ENCODE measurements at regions not wholly inside any gene's neighbourhood (a gene's known extent, or its start where the extent isn't known, plus 50 kb on each side); places are given as distances from the start of the nearest gene placed in this dataset.

GRCh38 chrX:137847376-137847775, 281.4 kb downstream of the ZIC3 start (continued):
- TF ChIP-seq ATF3 (IDR thresholded peaks at IDR 0.05) = no peak
- TF ChIP-seq FOSL1 (IDR thresholded peaks at IDR 0.05; ENCODE audit: low read depth) = no peak
- no peak for TF ChIP-seq SRF (IDR thresholded peaks at IDR 0.05; ENCODE audit: low read depth)
- TF ChIP-seq CEBPB (IDR thresholded peaks at IDR 0.05; ENCODE audit: low read depth) = no peak
- no peak for TF ChIP-seq EZH2 (IDR thresholded peaks at IDR 0.05)
- no peak for TF ChIP-seq JUND (IDR thresholded peaks at IDR 0.05)
- TF ChIP-seq POLR2A (IDR thresholded peaks at IDR 0.05; ENCODE audit: borderline replicate concordance, extremely low read depth, insufficient read depth, insufficient read length) = no peak
- TF ChIP-seq ZFX (IDR thresholded peaks at IDR 0.05) = no peak
- TF ChIP-seq CBX3 (IDR thresholded peaks at IDR 0.05; ENCODE audit: low read depth) = no peak
- no peak for TF ChIP-seq POLR2AphosphoS5 (IDR thresholded peaks at IDR 0.05; ENCODE audit: low read depth, low read length)
- no peak for TF ChIP-seq SIN3A (IDR thresholded peaks at IDR 0.05; ENCODE audit: low read depth)

- Histone ChIP-seq H3K27me3 (ENCODE audit: insufficient read depth, low read length) (no peaks in the 10 kb centered on the region), H3K27ac (ENCODE audit: low read depth, low read length) (no peak overlapping the region), H2AFZ (ENCODE audit: low read depth, low read length, poor library complexity, severe bottlenecking) (no peak overlapping the region), H4K20me1 (ENCODE audit: insufficient read depth) (no peaks in the 10 kb centered on the region), H3K79me2 (ENCODE audit: insufficient read depth, low read length) (no peaks in the 10 kb centered on the region), H3K9me2 (ENCODE audit: insufficient read depth) (no peaks in the 10 kb centered on the region), H3K9me3 (ENCODE audit: control insufficient read depth in 1 of 2, insufficient read depth in 1 of 2, low read depth in 1 of 2, low read length in 2 of 2) (no peaks in the 10 kb centered on the region), H3K4me2 (ENCODE audit: low read length) (no peak overlapping the region), H3K36me3 (ENCODE audit: control insufficient read depth in 1 of 2, insufficient read depth in 2 of 2, low read length in 2 of 2) (no peaks in the 10 kb centered on the region), H3K4me1 (ENCODE audit: control insufficient read depth in 1 of 2, insufficient read depth in 2 of 2, low read length in 2 of 2) (no peaks in the 10 kb centered on the region), H3K9ac (ENCODE audit: low read length) (no peak overlapping the region), H3K4me3 (replicated peaks in 1 of 2; ENCODE audit: low read depth in 1 of 2, low read length in 2 of 2) (no peak overlapping the region)
- BruUV-seq (replicated peaks) = no TSS peak
- no peak for DNase-seq (ENCODE audit: low read depth, low spot score)
- ATAC-seq = no peak
- ChIA-PET POLR2A (no interaction called here), CTCF (no interaction called here), RAD21 (ENCODE audit: low non-redundant PET in 1 of 2, low total read pairs in 2 of 2, uncharacterized antibody in 2 of 2, unreplicated experiment in 2 of 2) (no interaction called here)
- intact Hi-C loops (cut with micrococcal nuclease) = no loop called here
- no peak for TF ChIP-seq CEBPB (IDR thresholded peaks at IDR 0.05; ENCODE audit: low read depth)
- TF ChIP-seq ZNF274 (IDR thresholded peaks at IDR 0.05; ENCODE audit: low read depth, low read length) = no peak
- no peak for TF ChIP-seq EZH2phosphoT487 (IDR thresholded peaks at IDR 0.05; ENCODE audit: borderline replicate concordance)
These were observed 282.5 kb downstream of the ZIC3 start for GRCh38 chrX:137848266-137848905.
